HepG2 (cell line): ENCODE measurements at regions not wholly inside any gene's neighbourhood (a gene's known extent, or its start where the extent isn't known, plus 50 kb on each side); places are given as distances from the start of the nearest gene placed in this dataset.

Experiments used
- ATAC-seq: fragments of 200-7000 bp; cut with Tn5 transposase; 3 replicates; pipeline ENCODE4 v1.9.1; 2020; ENCODE audit warnings: mild to moderate bottlenecking, moderate library complexity
- BruUV-seq: library from RNA; stranded (reverse); fragments of 400-500 nt; replicated peaks from 2 replicates; lab custom pipeline; 2021; lab: Mats Ljungman, UMichigan
- CTCF ChIA-PET: fragments of 300-600 bp; formaldehyde crosslinking; extraction: SDS; loops from one replicate; lab custom pipeline; 2021; ENCODE audit warnings: low total read pairs, inconsistent platforms, low intra/inter-chr PET ratio; lab: Yijun Ruan, JAX
- POLR2A ChIA-PET: fragments of 350-600 bp; sonication (Branson Sonifier 250); formaldehyde crosslinking; loops from one replicate; lab custom pipeline; 2020; ENCODE audit warnings: antibody characterized with exemption, inconsistent platforms; lab: Yijun Ruan, JAX
- DNase-seq: peaks from one replicate; pipeline ENCODE4 v3.0.0-alpha.2; 2015; ENCODE audit warnings: low spot score
- FAIRE-seq: peaks from 3 replicates; lab custom pipeline; 2011; peaks lifted over from hg19 to GRCh38; lab: Jason Lieb, UNC
- H2AFZ ChIP-seq: one replicate; pipeline ENCODE4 v1.6.1; 2011; ENCODE audit warnings: low read length, inconsistent platforms
- H3K27ac ChIP-seq: fragments of 300-600 bp; 3 replicates; pipeline ENCODE4 v1.8.0; 2011; ENCODE audit warnings: mixed run types, mild to moderate bottlenecking, mixed read lengths, low read length, inconsistent platforms; ENCODE audit not compliant: insufficient read depth; ENCODE audit errors: extremely low read length
- H3K27me3 ChIP-seq, 2 experiments: fragments of 200-600 bp in 1 of 2; 2 replicates in 1 of 2; 3 replicates in 1 of 2; pipeline versions ENCODE4 v1.6.0 to v1.8.0; 2011; ENCODE audit warnings: low read length in 2 of 2, mild to moderate bottlenecking in 2 of 2, moderate library complexity in 2 of 2, inconsistent platforms in 1 of 2; ENCODE audit not compliant: insufficient read depth in 2 of 2, control insufficient read depth in 1 of 2
- H3K36me3 ChIP-seq, 2 experiments: fragments of 200-600 bp in 1 of 2; replicated peaks in 1 of 2; 2 replicates in 1 of 2; 3 replicates in 1 of 2; pipeline versions ENCODE4 v1.5.1 to v1.8.0; 2011; ENCODE audit warnings: low read length in 2 of 2, inconsistent platforms in 1 of 2; ENCODE audit not compliant: insufficient read depth in 2 of 2, control insufficient read depth in 1 of 2
- H3K4me1 ChIP-seq: 2 replicates; pipeline ENCODE4 v1.5.1; 2012; ENCODE audit warnings: low read length, inconsistent platforms; ENCODE audit not compliant: insufficient read depth
- H3K4me2 ChIP-seq: 2 replicates; pipeline ENCODE4 v1.6.0; 2011; ENCODE audit warnings: low read depth, low read length, inconsistent platforms
- H3K4me3 ChIP-seq, 3 experiments: fragments of 200-600 bp in 1 of 3; sonication (generic), shearing (Covaris generic) in 1 of 3; replicated peaks in 1 of 3; 2 replicates each; pipeline ENCODE4 v1.5.1; 2011 to 2016; ENCODE audit warnings: low read length in 3 of 3, inconsistent platforms in 2 of 3, low read depth in 2 of 3, mild to moderate bottlenecking in 2 of 3, control low read depth in 1 of 3, mixed read lengths in 1 of 3; ENCODE audit not compliant: insufficient read depth in 1 of 3
- H3K79me2 ChIP-seq: one replicate; pipeline ENCODE4 v1.6.1; 2011; ENCODE audit warnings: low read length, inconsistent platforms; ENCODE audit not compliant: insufficient read depth
- H3K9ac ChIP-seq: 2 replicates; pipeline ENCODE4 v1.6.0; 2011; ENCODE audit warnings: mild to moderate bottlenecking, low read depth, low read length, inconsistent platforms; ENCODE audit not compliant: insufficient read depth
- H3K9me3 ChIP-seq: 2 replicates; pipeline ENCODE4 v1.5.1; 2012; ENCODE audit warnings: mild to moderate bottlenecking, low read length
- H4K20me1 ChIP-seq: 2 replicates; pipeline ENCODE4 v1.6.0; 2011; ENCODE audit warnings: inconsistent platforms, mild to moderate bottlenecking, low read length, moderate library complexity; ENCODE audit not compliant: insufficient read depth
- ARNT2 ChIP-seq: sonication (generic); formaldehyde crosslinking; IDR thresholded peaks from 2 replicates; pipeline ENCODE4 v1.8.0; 2022; ENCODE audit warnings: mild to moderate bottlenecking, low read depth, missing genetic modification reagents, moderate library complexity
- RARA ChIP-seq: IDR thresholded peaks from 2 replicates; pipeline ENCODE4 v1.6.1; 2016; ENCODE audit warnings: missing genetic modification reagents, missing compliant biosample characterization
- REL ChIP-seq: sonication (generic); formaldehyde crosslinking; conservative IDR thresholded peaks from 2 replicates; pipeline ENCODE4 v1.8.0; 2022; ENCODE audit warnings: mild to moderate bottlenecking, missing genetic modification reagents, moderate library complexity
- ZNF138 ChIP-seq: sonication (generic); formaldehyde crosslinking; IDR thresholded peaks from 2 replicates; pipeline ENCODE4 v1.5.0; 2020; ENCODE audit warnings: mild to moderate bottlenecking, low read depth, missing genetic modification reagents
- ZNF570 ChIP-seq: sonication (generic); formaldehyde crosslinking; IDR thresholded peaks from 2 replicates; pipeline ENCODE4 v1.4.0; 2020; ENCODE audit warnings: mild to moderate bottlenecking, missing genetic modification reagents, borderline replicate concordance
- WGBS: methylation state at CpG from one replicate; pipeline ENCODE4 v1.1.6; 2017; ENCODE audit warnings: low lambda C conversion rate; 5-methylcytosine and 5-hydroxymethylcytosine counted together
- in situ Hi-C: cut with HindIII; loops from 2 replicates; pipeline ENCODE4 v1.10.0; 2017; ENCODE audit warnings: low pct_unique_long_range_greater_than_20kb; ENCODE audit not compliant: extremely low pct_ligation_motif_present
- intact Hi-C: fragments of 100-400 bp; cut with micrococcal nuclease; formaldehyde crosslinking; loops from one replicate; pipeline ENCODE4 v1.10.0; 2022; ENCODE audit not compliant: unreplicated experiment
- TF ChIP-seq, protein P1 (sequence below): sonication (generic); formaldehyde crosslinking; IDR thresholded peaks from 2 replicates; pipeline ENCODE4 v1.9.0; 2022; ENCODE audit warnings: missing genetic modification reagents, mild to moderate bottlenecking, borderline replicate concordance
- TF ChIP-seq, protein P2 (sequence below), 2 experiments: sonication (generic) in 1 of 2; formaldehyde crosslinking in 1 of 2; IDR thresholded peaks; 2 replicates each; pipeline versions ENCODE4 v1.5.1 to v1.6.1; 2011 to 2020; ENCODE audit warnings: borderline replicate concordance in 1 of 2, low read depth in 1 of 2, low read length in 1 of 2, mild to moderate bottlenecking in 1 of 2, missing genetic modification reagents in 1 of 2, moderate library complexity in 1 of 2

DNA sequence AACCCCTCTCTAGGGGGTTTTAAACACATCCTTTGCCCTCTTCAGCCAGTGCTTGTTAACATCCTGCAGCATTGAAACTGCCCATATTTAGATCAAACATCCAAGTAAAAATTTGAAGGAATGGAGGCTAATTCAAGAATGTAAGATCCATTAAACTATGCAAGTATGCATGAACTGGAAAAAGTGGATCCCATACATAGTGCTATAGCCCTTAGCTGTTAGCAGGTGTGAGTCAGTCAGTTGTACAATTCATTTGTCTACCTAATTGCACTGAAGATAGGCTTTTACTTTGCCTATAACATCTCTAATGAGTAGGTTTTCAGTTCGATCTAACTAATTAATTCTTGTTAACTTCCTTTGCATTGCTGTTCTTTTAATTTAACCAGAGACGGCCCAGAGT, 270.9 kb downstream of the LMO4 start (continued):
- TF ChIP-seq ZNF570 (CRISPR knock-in tag) = no peak
- no peak for TF ChIP-seq REL (CRISPR knock-in tag)
- TF ChIP-seq, protein P1, sequence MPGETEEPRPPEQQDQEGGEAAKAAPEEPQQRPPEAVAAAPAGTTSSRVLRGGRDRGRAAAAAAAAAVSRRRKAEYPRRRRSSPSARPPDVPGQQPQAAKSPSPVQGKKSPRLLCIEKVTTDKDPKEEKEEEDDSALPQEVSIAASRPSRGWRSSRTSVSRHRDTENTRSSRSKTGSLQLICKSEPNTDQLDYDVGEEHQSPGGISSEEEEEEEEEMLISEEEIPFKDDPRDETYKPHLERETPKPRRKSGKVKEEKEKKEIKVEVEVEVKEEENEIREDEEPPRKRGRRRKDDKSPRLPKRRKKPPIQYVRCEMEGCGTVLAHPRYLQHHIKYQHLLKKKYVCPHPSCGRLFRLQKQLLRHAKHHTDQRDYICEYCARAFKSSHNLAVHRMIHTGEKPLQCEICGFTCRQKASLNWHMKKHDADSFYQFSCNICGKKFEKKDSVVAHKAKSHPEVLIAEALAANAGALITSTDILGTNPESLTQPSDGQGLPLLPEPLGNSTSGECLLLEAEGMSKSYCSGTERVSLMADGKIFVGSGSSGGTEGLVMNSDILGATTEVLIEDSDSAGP = no peak
- no peak for TF ChIP-seq ARNT2 (CRISPR knock-in tag)
- no peak for TF ChIP-seq ZNF138

DNA sequence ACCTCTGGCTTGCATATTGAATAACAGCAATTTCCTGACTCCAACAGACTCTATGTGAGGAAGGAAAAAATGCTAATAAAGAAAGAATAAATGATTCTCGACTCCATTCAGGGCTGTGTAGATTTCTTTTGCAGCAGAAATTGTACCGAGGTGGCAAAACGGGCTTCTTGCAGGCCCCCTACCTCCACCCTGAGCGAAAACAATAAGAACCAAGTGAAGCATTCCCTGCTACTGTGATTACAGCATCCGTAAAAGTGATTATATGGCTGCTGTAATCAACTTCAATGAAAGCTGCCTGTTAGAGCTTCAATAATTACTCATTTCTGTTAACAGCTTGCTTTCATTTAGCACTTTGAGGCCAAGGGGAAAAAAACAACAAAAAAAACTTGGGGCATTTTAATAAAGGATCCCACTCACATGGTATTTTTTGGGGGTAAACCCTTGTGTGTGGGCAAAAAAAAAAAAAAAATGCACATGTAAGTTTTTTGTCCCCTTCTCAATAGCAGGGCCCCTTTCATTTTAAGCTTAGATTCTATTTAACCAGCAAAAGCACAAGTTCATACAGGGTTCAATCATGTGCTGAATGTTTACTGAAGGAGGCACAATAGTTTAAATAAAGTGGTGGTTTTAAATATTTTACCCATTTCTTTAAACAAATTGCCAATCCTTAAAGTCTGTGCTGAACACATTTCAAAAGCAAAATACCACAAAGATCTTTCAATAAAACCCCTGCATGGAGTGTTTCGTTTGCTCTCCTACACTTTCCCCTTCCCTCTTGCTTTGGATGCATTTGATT, 271.6 kb downstream of the LMO4 start:
- DNase-seq (no peak), ATAC-seq (no peak), FAIRE-seq (no peak)
- Histone ChIP-seq H3K27ac (no peak overlapping the region), H3K4me3 (no peak overlapping the region), H3K9ac (no peak overlapping the region), H3K4me1 (no peaks in the 10 kb centered on the region), H3K36me3 (no peaks in the 10 kb centered on the region), H3K27me3 (no peaks in the 10 kb centered on the region), H4K20me1 (no peaks in the 10 kb centered on the region), H3K79me2 (no peaks in the 10 kb centered on the region), H3K4me2 (no peak overlapping the region), H3K9me3 (no peaks in the 10 kb centered on the region), H2AFZ (no peak overlapping the region)
- no TSS peak for BruUV-seq
- WGBS = 31% methylated on average over 6 of the region's 6 CpGs
- POLR2A ChIA-PET = no interaction called here
- CTCF ChIA-PET = no interaction called here
- in situ Hi-C loops = no loop called here
- intact Hi-C loops = no loop called here
- 0 out of 2 replicates have a peak, but pooled peaks have one; percentile 8 for TF ChIP-seq RARA (CRISPR knock-in tag)
- TF ChIP-seq, protein P2, sequence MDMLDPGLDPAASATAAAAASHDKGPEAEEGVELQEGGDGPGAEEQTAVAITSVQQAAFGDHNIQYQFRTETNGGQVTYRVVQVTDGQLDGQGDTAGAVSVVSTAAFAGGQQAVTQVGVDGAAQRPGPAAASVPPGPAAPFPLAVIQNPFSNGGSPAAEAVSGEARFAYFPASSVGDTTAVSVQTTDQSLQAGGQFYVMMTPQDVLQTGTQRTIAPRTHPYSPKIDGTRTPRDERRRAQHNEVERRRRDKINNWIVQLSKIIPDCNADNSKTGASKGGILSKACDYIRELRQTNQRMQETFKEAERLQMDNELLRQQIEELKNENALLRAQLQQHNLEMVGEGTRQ (IDR thresholded peaks at IDR 0.05; ENCODE audit: low read depth, low read length) = no peak
- TF ChIP-seq, protein P2 (CRISPR knock-in tag; IDR thresholded peaks at IDR 0.05; ENCODE audit: borderline replicate concordance) = no peak
